A673 (cell line): ENCODE measurements at regions not wholly inside any gene's neighbourhood (a gene's known extent, or its start where the extent isn't known, plus 50 kb on each side); places are given as distances from the start of the nearest gene placed in this dataset.

ENCODE experiments used
- EZH2 ChIP-seq: fragments of 200-600 bp; sonication (generic); IDR thresholded peaks from 2 replicates; pipeline ENCODE4 v1.6.1; 2017; ENCODE audit warnings: borderline replicate concordance, low read depth, mild to moderate bottlenecking, mixed read lengths, antibody characterized with exemption, low read length; ENCODE audit not compliant: poor library complexity, severe bottlenecking
- TF ChIP-seq, protein P1 (sequence below): fragments of 300-800, 200-600 bp; sonication (generic); conservative IDR thresholded peaks from 2 replicates; pipeline ENCODE4 v1.5.1; 2017; ENCODE audit warnings: low read depth, mild to moderate bottlenecking, antibody characterized with exemption, low read length, moderate library complexity, mixed read lengths

DNA sequence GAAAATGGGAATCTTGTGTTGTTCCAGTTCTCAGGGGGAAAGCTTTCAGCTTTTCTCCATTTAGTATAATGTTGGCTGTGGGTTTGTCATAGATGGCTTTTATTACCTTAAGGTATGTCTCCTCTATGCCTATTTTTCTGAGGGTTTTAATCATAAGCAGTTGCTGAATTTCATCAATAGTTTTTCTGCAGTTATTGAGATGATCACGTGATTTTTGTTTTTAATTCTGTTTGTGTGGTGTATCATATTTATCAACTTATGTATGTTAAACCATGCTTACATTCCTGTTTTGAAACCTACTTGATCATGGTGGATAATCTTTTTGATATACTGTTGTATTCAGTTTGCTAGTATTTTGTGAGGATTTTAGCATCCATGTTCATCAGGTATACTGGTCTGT lies 66.8 kb upstream of the CENPE start:
- TF ChIP-seq, protein P1, sequence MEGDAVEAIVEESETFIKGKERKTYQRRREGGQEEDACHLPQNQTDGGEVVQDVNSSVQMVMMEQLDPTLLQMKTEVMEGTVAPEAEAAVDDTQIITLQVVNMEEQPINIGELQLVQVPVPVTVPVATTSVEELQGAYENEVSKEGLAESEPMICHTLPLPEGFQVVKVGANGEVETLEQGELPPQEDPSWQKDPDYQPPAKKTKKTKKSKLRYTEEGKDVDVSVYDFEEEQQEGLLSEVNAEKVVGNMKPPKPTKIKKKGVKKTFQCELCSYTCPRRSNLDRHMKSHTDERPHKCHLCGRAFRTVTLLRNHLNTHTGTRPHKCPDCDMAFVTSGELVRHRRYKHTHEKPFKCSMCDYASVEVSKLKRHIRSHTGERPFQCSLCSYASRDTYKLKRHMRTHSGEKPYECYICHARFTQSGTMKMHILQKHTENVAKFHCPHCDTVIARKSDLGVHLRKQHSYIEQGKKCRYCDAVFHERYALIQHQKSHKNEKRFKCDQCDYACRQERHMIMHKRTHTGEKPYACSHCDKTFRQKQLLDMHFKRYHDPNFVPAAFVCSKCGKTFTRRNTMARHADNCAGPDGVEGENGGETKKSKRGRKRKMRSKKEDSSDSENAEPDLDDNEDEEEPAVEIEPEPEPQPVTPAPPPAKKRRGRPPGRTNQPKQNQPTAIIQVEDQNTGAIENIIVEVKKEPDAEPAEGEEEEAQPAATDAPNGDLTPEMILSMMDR = no peak
- no peak for TF ChIP-seq EZH2
